SU-DHL-6 (cell line): ENCODE measurements at regions not wholly inside any gene's neighbourhood (a gene's known extent, or its start where the extent isn't known, plus 50 kb on each side); places are given as distances from the start of the nearest gene placed in this dataset.

Experiments
- H2AFZ ChIP-seq: fragments of 200-600 bp; sonication (generic); 2 replicates; pipeline ENCODE4 v1.6.1; 2014; ENCODE audit warnings: low read depth, mild to moderate bottlenecking, moderate library complexity, mixed read lengths, antibody characterized with exemption, low read length; ENCODE audit not compliant: severe bottlenecking
- H3F3A ChIP-seq: fragments of 200-600 bp; shearing (Covaris generic); 2 replicates; pipeline ENCODE4 v1.6.0; 2016; ENCODE audit warnings: antibody characterized with exemption, mild to moderate bottlenecking; ENCODE audit not compliant: insufficient read depth
- H3K27ac ChIP-seq: fragments of 200-600 bp; sonication (generic); 2 replicates; pipeline ENCODE4 v1.5.1; 2016; ENCODE audit warnings: low read depth, mild to moderate bottlenecking, low read length, moderate library complexity, mixed read lengths
- H3K27me3 ChIP-seq: fragments of 200-600 bp; sonication (generic), shearing (Covaris generic); 2 replicates; pipeline ENCODE4 v1.6.0; 2014; ENCODE audit warnings: mild to moderate bottlenecking, low read length
- H3K36me3 ChIP-seq: fragments of 200-600 bp; sonication (generic); 2 replicates; pipeline ENCODE4 v1.6.1; 2014; ENCODE audit warnings: mild to moderate bottlenecking, low read length, mixed read lengths
- H3K4me2 ChIP-seq: fragments of 300-600, 200-600 bp; shearing (Covaris generic), sonication (generic); 2 replicates; pipeline ENCODE4 v1.6.0; 2014; ENCODE audit warnings: low read length, low read depth, mild to moderate bottlenecking; ENCODE audit not compliant: poor library complexity, severe bottlenecking
- H3K4me3 ChIP-seq: fragments of 200-600 bp; sonication (generic); 2 replicates; pipeline ENCODE4 v1.5.1; 2014; ENCODE audit warnings: antibody characterized with exemption, low read length, mild to moderate bottlenecking, mixed read lengths; ENCODE audit not compliant: insufficient read depth, poor library complexity, severe bottlenecking
- H3K79me2 ChIP-seq: fragments of 200-600 bp; sonication (generic); 2 replicates; pipeline ENCODE4 v1.6.1; 2014; ENCODE audit warnings: mild to moderate bottlenecking, low read length, moderate library complexity; ENCODE audit not compliant: insufficient read depth
- H3K9ac ChIP-seq: fragments of 200-600 bp; sonication (generic); 2 replicates; pipeline ENCODE4 v1.7.0; 2014; ENCODE audit warnings: mild to moderate bottlenecking, low read length
- H3K9me2 ChIP-seq: fragments of 200-600 bp; sonication (generic); replicated peaks from 2 replicates; pipeline ENCODE4 v1.6.1; 2014; ENCODE audit warnings: low read length; ENCODE audit not compliant: insufficient read depth
- H3K9me3 ChIP-seq: fragments of 200-600 bp; sonication (generic); 2 replicates; pipeline ENCODE4 v1.6.1; 2014; ENCODE audit warnings: low read length, mixed read lengths; ENCODE audit not compliant: insufficient read depth
- H4K20me1 ChIP-seq: fragments of 200-600 bp; sonication (generic); 2 replicates; pipeline ENCODE4 v1.6.1; 2014; ENCODE audit warnings: low read depth, mild to moderate bottlenecking, antibody characterized with exemption, low read length, moderate library complexity, mixed read lengths
- EZH2phosphoT487 ChIP-seq: fragments of 200-600 bp; sonication (generic), shearing (Covaris generic); conservative IDR thresholded peaks from 2 replicates; pipeline ENCODE4 v1.6.1; 2018; ENCODE audit warnings: mild to moderate bottlenecking, antibody characterized with exemption, low read length, moderate library complexity, mixed read lengths
- TF ChIP-seq, protein P1 (sequence below): fragments of 200-600 bp; sonication (generic); IDR thresholded peaks from one replicate; pipeline ENCODE4 v1.5.1; 2017; ENCODE audit warnings: antibody characterized with exemption, mild to moderate bottlenecking, low read length, moderate library complexity; ENCODE audit not compliant: insufficient read depth, poor library complexity, severe bottlenecking

DNA sequence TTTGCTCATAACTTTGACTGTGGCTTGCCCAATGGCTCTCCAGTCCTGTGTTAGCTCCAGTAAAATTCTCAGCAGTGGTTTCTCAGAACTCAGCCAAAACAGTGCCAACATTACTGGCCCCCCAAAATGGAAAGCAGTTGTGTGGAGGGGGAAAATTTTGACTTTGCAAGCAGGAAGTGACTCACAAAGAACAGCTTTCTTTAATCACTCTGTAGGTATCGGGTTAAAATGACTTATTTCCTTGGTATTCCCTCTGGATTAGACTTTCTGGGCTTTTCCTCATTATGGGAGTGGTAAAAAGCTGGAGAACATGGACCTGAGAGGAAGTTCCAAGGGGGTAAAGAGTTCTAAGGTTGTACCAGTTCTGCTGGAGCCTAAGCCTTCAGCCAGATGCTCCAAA lies 175.7 kb upstream of the RND3 start:
- Histone ChIP-seq H2AFZ (no peak overlapping the region), H3K4me3 (no peak overlapping the region), H4K20me1 (no peaks in the 10 kb centered on the region), H3K27ac (no peak overlapping the region), H3K9ac (no peak overlapping the region), H3K27me3 (no peaks in the 10 kb centered on the region), H3K9me3 (no peaks in the 10 kb centered on the region), H3K36me3 (no peaks in the 10 kb centered on the region), H3K9me2 (no peaks in the 10 kb centered on the region), H3K4me2 (no peak overlapping the region), H3K79me2 (no peaks in the 10 kb centered on the region), H3F3A (no peaks in the 10 kb centered on the region)
- TF ChIP-seq, protein P1, sequence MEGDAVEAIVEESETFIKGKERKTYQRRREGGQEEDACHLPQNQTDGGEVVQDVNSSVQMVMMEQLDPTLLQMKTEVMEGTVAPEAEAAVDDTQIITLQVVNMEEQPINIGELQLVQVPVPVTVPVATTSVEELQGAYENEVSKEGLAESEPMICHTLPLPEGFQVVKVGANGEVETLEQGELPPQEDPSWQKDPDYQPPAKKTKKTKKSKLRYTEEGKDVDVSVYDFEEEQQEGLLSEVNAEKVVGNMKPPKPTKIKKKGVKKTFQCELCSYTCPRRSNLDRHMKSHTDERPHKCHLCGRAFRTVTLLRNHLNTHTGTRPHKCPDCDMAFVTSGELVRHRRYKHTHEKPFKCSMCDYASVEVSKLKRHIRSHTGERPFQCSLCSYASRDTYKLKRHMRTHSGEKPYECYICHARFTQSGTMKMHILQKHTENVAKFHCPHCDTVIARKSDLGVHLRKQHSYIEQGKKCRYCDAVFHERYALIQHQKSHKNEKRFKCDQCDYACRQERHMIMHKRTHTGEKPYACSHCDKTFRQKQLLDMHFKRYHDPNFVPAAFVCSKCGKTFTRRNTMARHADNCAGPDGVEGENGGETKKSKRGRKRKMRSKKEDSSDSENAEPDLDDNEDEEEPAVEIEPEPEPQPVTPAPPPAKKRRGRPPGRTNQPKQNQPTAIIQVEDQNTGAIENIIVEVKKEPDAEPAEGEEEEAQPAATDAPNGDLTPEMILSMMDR, result no peak
- TF ChIP-seq EZH2phosphoT487, result no peak

DNA sequence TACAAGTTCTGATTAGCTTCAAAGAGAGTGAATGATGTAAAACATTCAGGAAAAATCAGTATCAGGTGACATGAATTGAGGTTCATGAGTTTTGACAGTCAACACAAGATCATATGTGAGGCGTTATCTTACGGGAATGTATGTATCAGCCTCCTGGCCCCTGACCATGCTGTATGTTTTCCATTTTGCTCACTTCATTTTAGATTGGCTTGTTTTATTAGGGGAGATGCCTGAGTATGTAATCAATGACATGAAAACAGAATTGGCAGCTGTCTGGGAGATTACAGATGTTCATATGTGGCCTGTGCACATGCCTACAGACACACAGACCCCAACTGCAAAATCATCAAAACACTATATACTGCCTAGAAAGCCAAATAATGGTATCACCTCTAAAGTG lies 168.5 kb upstream of the RND3 start:
- no peaks in the 10 kb centered on the region for H3F3A ChIP-seq
- TF ChIP-seq, protein P1, result no peak
- TF ChIP-seq EZH2phosphoT487, result no peak
- no peak overlapping the region for H3K9ac ChIP-seq
- no peak overlapping the region for H3K4me2 ChIP-seq
- no peak overlapping the region for H3K4me3 ChIP-seq
- H3K9me2 ChIP-seq, result no peaks in the 10 kb centered on the region
- no peaks in the 10 kb centered on the region for H4K20me1 ChIP-seq
- no peaks in the 10 kb centered on the region for H3K79me2 ChIP-seq
- no peaks in the 10 kb centered on the region for H3K9me3 ChIP-seq
- no peak overlapping the region for H2AFZ ChIP-seq
- H3K36me3 ChIP-seq, result no peaks in the 10 kb centered on the region
- H3K27me3 ChIP-seq, result no peaks in the 10 kb centered on the region
- no peak overlapping the region for H3K27ac ChIP-seq

DNA sequence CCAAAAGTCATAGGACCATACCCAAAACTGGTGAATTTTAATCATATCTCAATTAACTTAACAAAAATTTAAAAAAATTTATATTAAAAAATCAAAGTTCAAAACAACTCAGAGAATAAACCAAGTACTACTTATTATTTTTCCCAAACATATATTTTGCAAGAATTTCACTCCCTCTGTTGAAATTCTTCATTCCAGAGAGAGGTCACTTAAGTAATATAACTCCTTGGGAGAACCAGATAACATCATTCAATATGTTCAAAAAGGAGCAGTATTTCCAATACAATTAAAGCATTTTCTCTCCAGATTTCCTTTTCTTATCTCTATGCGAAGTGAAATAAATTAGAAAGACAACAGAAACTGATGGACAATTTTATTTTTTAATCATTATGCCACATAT lies 165.9 kb upstream of the RND3 start:
- H3K4me3 ChIP-seq, result no peak overlapping the region
- H3K27ac ChIP-seq, result no peak overlapping the region
- no peak overlapping the region for H3K4me2 ChIP-seq
- no peaks in the 10 kb centered on the region for H3K9me3 ChIP-seq
- no peak overlapping the region for H2AFZ ChIP-seq
- H4K20me1 ChIP-seq, result no peaks in the 10 kb centered on the region
- H3K79me2 ChIP-seq, result no peaks in the 10 kb centered on the region
- H3F3A ChIP-seq, result no peaks in the 10 kb centered on the region
- H3K27me3 ChIP-seq, result no peaks in the 10 kb centered on the region
- H3K9ac ChIP-seq, result no peak overlapping the region
- no peaks in the 10 kb centered on the region for H3K9me2 ChIP-seq
- TF ChIP-seq, protein P1, result no peak
- no peak for TF ChIP-seq EZH2phosphoT487
- H3K36me3 ChIP-seq, result no peaks in the 10 kb centered on the region

DNA sequence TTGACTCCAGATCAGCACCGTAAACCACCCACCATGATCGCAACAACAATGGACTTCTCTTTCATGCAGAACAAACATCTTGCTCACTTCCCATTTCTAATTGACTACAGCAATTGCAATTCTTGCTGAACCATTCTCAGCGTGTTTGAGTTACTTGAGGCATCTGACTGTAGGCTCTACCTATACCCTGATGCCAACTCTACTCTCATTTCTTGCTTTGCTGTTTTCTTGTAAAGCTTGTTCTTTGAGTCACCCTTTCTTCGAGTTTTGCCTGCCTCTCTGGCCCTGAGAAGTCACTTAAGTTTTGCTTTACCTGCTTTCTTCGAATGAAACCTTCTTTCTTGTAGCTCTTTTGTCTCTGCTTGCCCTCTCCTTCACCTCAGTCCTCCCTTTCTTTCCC lies 160.5 kb upstream of the RND3 start:
- H3K9me2 ChIP-seq, result no peaks in the 10 kb centered on the region
- no peak overlapping the region for H2AFZ ChIP-seq
- H3K9me3 ChIP-seq, result no peaks in the 10 kb centered on the region
- H3K36me3 ChIP-seq, result no peaks in the 10 kb centered on the region
- H3K4me2 ChIP-seq, result no peak overlapping the region
- H3K4me3 ChIP-seq, result no peak overlapping the region
- H3K79me2 ChIP-seq, result no peaks in the 10 kb centered on the region
- TF ChIP-seq, protein P1, result no peak
- TF ChIP-seq EZH2phosphoT487, result no peak
- no peaks in the 10 kb centered on the region for H3K27me3 ChIP-seq
- H3F3A ChIP-seq, result no peaks in the 10 kb centered on the region
- H4K20me1 ChIP-seq, result no peaks in the 10 kb centered on the region
- no peak overlapping the region for H3K9ac ChIP-seq
- no peak overlapping the region for H3K27ac ChIP-seq
